Thyroid gland (tissue), 4 donors: ENCODE measurements at regions not wholly inside any gene's neighbourhood (a gene's known extent, or its start where the extent isn't known, plus 50 kb on each side); places are given as distances from the start of the nearest gene placed in this dataset.

Experiments used
- DNase-seq, 2 donors: peaks; one replicate each; pipeline ENCODE4 v3.0.0-alpha.2; 2019
- H3K27ac ChIP-seq, 3 donors: fragments of 200-600 bp; sonication (generic); 1 replicate in 2 of 3; 2 replicates in 1 of 3; pipeline ENCODE4 v1.5.1; 2016 to 2019; ENCODE audit warnings: mild to moderate bottlenecking in 1 of 3, moderate library complexity in 1 of 3
- H3K27me3 ChIP-seq: fragments of 200-600 bp; sonication (generic); one replicate; pipeline ENCODE4 v1.5.1; 2019
- H3K36me3 ChIP-seq, 2 donors: fragments of 200-600 bp; sonication (generic); one replicate each; pipeline ENCODE4 v1.5.1; 2016 to 2019
- H3K4me1 ChIP-seq, 2 donors: fragments of 200-600 bp; sonication (generic); one replicate each; pipeline ENCODE4 v1.5.1; 2017 to 2019
- H3K4me3 ChIP-seq, 3 donors: fragments of 200-600 bp; sonication (generic); replicated peaks in 1 of 3; 1 replicate in 2 of 3; 2 replicates in 1 of 3; pipeline ENCODE4 v1.5.1; 2016; ENCODE audit warnings: mild to moderate bottlenecking in 1 of 3
- H3K9me3 ChIP-seq: fragments of 200-600 bp; sonication (generic); one replicate; pipeline ENCODE4 v1.5.1; 2017
- POLR2A ChIP-seq, 2 donors: fragments of 450-650 bp; IDR thresholded peaks; one replicate each; pipeline ENCODE4 v1.6.1; 2017; ENCODE audit warnings: antibody characterized with exemption in 2 of 2, mild to moderate bottlenecking in 2 of 2, moderate library complexity in 1 of 2
- WGBS, 2 donors: methylation state at CpG; one replicate each; pipeline ENCODE4 v1.1.5; 2017; 5-methylcytosine and 5-hydroxymethylcytosine counted together
- intact Hi-C: fragments of 100-400 bp; cut with DNase I; formaldehyde crosslinking; loops from one replicate; pipeline ENCODE4 v1.15.1; 2023
- TF ChIP-seq, protein P1 (sequence below), 6 experiments: fragments of 200-600 bp in 3 of 6; fragments of 450-650 bp in 3 of 6; sonication (generic) in 3 of 6; IDR thresholded peaks; one replicate each; pipeline ENCODE4 v1.5.1; 2016 to 2019; ENCODE audit warnings: antibody characterized with exemption in 6 of 6, mild to moderate bottlenecking in 2 of 6, inconsistent platforms in 1 of 6, moderate library complexity in 1 of 6

DNA sequence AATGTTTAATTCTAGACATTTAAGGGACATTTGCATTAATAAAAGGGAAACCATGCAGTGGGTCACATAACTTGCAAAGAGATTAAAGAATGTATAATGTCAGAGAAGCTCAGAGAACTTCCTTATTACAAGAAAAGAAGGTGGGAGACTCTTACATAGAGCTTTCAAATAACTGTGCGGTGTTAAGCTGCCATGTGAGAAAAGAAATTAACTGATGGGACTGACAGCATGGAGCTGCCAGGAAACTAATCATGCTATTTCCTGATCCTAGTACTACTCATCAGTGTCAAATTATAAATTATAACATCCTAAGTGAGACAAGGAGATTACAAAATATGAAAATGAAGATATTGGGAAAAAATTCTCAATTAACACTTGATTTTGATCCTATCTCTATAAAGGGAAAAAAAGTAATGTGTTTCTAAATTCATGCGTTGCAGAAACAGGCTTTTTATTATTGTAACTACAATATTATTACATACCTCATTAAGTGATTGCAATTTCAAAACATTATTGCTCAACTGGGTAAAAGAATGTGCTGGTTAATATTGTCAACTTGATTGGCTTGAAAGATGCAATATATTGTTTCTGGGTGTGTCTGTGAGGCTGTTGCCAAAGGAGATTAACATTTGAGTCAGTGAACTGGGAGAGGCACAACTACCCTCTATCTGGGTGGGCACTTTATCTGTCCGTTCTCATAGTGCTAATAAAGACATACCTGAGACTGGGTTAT is 609.5 kb upstream of the NUDT12 start:
- intact Hi-C loops = loop anchor here (10.0 kb wide), 1 partner anchor 587 kb away; no protein-coding TSS in a partner anchor
- Histone ChIP-seq H3K27ac (no peak overlapping the region), H3K4me3 (no peak overlapping the region), H3K36me3 (no peaks in the 10 kb centered on the region), H3K4me1 (no peaks in the 10 kb centered on the region), H3K9me3 (no peaks in the 10 kb centered on the region), H3K27me3 (no peaks in the 10 kb centered on the region)
- 88 to 92% methylated on average over 3 of the region's 3 CpGs for WGBS, 2 donors
- no peak for TF ChIP-seq POLR2A (IDR thresholded peaks at IDR 0.05)
- TF ChIP-seq, protein P1, sequence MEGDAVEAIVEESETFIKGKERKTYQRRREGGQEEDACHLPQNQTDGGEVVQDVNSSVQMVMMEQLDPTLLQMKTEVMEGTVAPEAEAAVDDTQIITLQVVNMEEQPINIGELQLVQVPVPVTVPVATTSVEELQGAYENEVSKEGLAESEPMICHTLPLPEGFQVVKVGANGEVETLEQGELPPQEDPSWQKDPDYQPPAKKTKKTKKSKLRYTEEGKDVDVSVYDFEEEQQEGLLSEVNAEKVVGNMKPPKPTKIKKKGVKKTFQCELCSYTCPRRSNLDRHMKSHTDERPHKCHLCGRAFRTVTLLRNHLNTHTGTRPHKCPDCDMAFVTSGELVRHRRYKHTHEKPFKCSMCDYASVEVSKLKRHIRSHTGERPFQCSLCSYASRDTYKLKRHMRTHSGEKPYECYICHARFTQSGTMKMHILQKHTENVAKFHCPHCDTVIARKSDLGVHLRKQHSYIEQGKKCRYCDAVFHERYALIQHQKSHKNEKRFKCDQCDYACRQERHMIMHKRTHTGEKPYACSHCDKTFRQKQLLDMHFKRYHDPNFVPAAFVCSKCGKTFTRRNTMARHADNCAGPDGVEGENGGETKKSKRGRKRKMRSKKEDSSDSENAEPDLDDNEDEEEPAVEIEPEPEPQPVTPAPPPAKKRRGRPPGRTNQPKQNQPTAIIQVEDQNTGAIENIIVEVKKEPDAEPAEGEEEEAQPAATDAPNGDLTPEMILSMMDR (IDR thresholded peaks at IDR 0.05) = no peak
- DNase-seq = no peak

DNA sequence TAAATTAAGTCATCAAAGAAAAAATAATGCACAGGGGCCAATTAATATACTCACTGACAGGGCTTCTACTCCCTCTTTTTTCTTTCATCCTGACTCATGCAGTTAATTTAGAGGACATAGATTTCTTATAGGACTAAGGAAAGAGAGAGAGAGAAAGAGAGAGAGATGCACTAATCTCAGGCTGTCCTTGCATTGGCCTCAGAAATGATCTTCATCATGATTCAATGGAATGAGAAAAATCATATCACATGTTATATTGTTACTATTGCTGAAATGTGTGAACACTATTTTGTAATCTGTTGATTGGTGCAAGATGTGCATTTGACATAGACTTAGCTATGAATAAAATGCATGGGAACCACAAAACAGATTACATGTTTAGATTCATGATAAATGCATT is 608.3 kb upstream of the NUDT12 start:
- no peak for DNase-seq
- Histone ChIP-seq H3K9me3 (no peaks in the 10 kb centered on the region), H3K36me3 (no peaks in the 10 kb centered on the region), H3K27me3 (no peaks in the 10 kb centered on the region), H3K27ac (no peak overlapping the region), H3K4me3 (no peak overlapping the region), H3K4me1 (no peaks in the 10 kb centered on the region)
- intact Hi-C loops = loop anchor here (10.0 kb wide), 1 partner anchor 586 kb away; no protein-coding TSS in a partner anchor
- TF ChIP-seq, protein P1 (IDR thresholded peaks at IDR 0.05) = no peak
- TF ChIP-seq POLR2A (IDR thresholded peaks at IDR 0.05) = no peak

DNA sequence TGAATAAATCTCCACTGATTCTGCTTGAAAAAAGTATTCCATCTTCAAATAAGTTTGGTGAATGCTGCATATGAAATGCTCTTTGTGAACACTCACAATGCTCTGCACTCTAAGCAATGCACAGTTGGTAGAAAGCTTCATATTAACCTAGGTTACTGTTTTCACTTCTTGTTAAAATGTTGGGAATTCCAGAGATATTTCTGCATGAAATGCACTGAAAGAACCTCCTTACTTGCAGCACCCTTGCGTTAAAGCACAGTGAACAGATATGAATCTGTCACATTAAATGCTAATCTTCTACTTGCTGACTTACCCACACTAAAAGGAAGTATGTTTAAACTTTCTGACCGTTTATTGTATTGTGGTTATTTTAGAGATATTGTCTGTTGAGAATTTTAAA is 584.1 kb upstream of the NUDT12 start:
- Histone ChIP-seq H3K4me3 (no peak overlapping the region), H3K27me3 (no peaks in the 10 kb centered on the region), H3K27ac (no peak overlapping the region), H3K4me1 (no peaks in the 10 kb centered on the region), H3K36me3 (no peaks in the 10 kb centered on the region), H3K9me3 (no peaks in the 10 kb centered on the region)
- WGBS, 2 donors = 22 to 29% methylated on average over 2 of the region's 2 CpGs
- intact Hi-C loops = no loop called here
- TF ChIP-seq, protein P1 (IDR thresholded peaks at IDR 0.05) = no peak
- no peak for TF ChIP-seq POLR2A (IDR thresholded peaks at IDR 0.05)
- no peak for DNase-seq

DNA sequence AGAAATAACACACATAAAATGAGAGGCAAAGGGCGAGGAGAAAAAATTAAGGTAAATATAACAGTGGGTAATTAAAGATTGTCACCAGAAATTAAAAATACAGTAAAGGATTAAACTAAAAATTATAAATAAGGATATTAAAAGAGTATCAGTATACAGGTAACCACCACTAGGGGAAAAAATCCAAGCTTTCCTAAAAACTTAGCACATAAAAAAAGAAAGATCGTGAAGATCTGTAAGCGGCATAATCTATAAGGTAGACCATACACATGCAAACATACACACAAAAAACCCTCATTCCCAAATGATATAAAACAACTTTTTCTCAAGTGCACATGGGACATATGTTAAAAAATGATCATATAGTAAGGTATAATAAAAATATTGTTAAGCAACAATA is 577.3 kb upstream of the NUDT12 start:
- Histone ChIP-seq H3K4me3 (no peak overlapping the region), H3K36me3 (no peaks in the 10 kb centered on the region), H3K27ac (no peak overlapping the region), H3K27me3 (no peaks in the 10 kb centered on the region), H3K4me1 (no peaks in the 10 kb centered on the region), H3K9me3 (peaks cover 3% of the 10 kb centered on the region)
- DNase-seq = no peak
- WGBS, 2 donors = 91 to 94% methylated on average over 3 of the region's 3 CpGs
- TF ChIP-seq POLR2A (IDR thresholded peaks at IDR 0.05) = no peak
- TF ChIP-seq, protein P1 (IDR thresholded peaks at IDR 0.05) = no peak
- intact Hi-C loops = no loop called here

DNA sequence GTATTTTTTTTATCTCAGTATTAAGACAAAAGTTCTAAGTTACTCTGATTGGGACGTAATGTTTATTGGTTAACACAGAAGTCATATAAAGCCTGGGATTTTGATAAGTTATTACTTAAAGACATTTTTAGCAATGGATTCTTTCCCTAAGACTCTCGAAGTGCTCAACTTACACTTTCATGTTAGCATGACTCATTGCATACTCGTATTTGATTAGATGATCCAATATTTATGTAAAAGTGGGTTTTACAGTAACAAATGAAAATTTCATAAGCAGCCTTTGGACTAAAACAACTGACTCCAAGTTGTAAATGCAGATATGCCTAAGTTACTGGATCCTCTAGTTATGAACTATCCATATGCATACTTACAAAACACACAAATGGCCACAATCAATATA is 567.7 kb upstream of the NUDT12 start:
- H3K36me3 ChIP-seq = no peaks in the 10 kb centered on the region
- peaks cover 2% of the 10 kb centered on the region for H3K9me3 ChIP-seq
- no peak for TF ChIP-seq POLR2A (IDR thresholded peaks at IDR 0.05)
- TF ChIP-seq, protein P1 (IDR thresholded peaks at IDR 0.05) = no peak
- H3K27ac ChIP-seq = no peak overlapping the region
- no peak overlapping the region for H3K4me3 ChIP-seq
- no peaks in the 10 kb centered on the region for H3K4me1 ChIP-seq
- H3K27me3 ChIP-seq = no peaks in the 10 kb centered on the region
- intact Hi-C loops = no loop called here
- DNase-seq = no peak
- 86 to 89% methylated on average over 3 of the region's 3 CpGs for WGBS, 2 donors
